Stimulated activated CD8-positive, alpha-beta memory T cell treated with anti-CD3 and anti-CD28 coated beads, Interleukin-15, amount 100 ng/mL, for 4 hours (primary cell): ENCODE measurements at regions not wholly inside any gene's neighbourhood (a gene's known extent, or its start where the extent isn't known, plus 50 kb on each side); places are given as distances from the start of the nearest gene placed in this dataset.

Experiments
- DNase-seq, 2 donors: peaks; one replicate each; pipeline ENCODE4 v3.0.0-alpha.2; 2020; ENCODE audit warnings: low read depth in 2 of 2

- DNase-seq, result no peak
Observed at GRCh38 chr21:38699048-38699447, 106.7 kb upstream of the ETS2 start.

GRCh38 chr21:38702196-38702595 lies 103.5 kb upstream of the ETS2 start:
- DNase-seq, result no peak

- DNase-seq, result no peak
Observed at GRCh38 chr21:38709876-38710275, 95.9 kb upstream of the ETS2 start.

GRCh38 chr21:38712071-38712470 lies 93.7 kb upstream of the ETS2 start:
- DNase-seq, result no peak

- DNase-seq, result no peak
Observed at GRCh38 chr21:38712664-38713063, 93.1 kb upstream of the ETS2 start.

GRCh38 chr21:38714039-38714817 lies 91.5 kb upstream of the ETS2 start:
- no peak for DNase-seq

GRCh38 chr21:38714999-38715398 lies 90.7 kb upstream of the ETS2 start:
- no peak for DNase-seq

GRCh38 chr21:38716088-38716487 lies 89.6 kb upstream of the ETS2 start:
- no peak for DNase-seq

- no peak for DNase-seq
Observed at GRCh38 chr21:38716942-38717341, 88.8 kb upstream of the ETS2 start.

- DNase-seq, result no peak
Observed at GRCh38 chr21:38718481-38718880, 87.2 kb upstream of the ETS2 start.

GRCh38 chr21:38720074-38720473 lies 85.7 kb upstream of the ETS2 start:
- no peak for DNase-seq

- DNase-seq, result no peak
Observed at GRCh38 chr21:38721055-38721454, 84.7 kb upstream of the ETS2 start.

GRCh38 chr21:38721958-38722357 lies 83.8 kb upstream of the ETS2 start:
- no peak for DNase-seq

GRCh38 chr21:38725196-38726157 lies 80.3 kb upstream of the ETS2 start:
- no peak for DNase-seq

GRCh38 chr21:38726482-38726881 lies 79.2 kb upstream of the ETS2 start:
- DNase-seq, result no peak

- no peak for DNase-seq
Observed at GRCh38 chr21:38729291-38729690, 76.4 kb upstream of the ETS2 start.

GRCh38 chr21:38729754-38730379 lies 75.9 kb upstream of the ETS2 start:
- DNase-seq, result no peak

GRCh38 chr21:38733972-38734546 lies 71.7 kb upstream of the ETS2 start:
- DNase-seq, result peak; percentile 26 to 39

GRCh38 chr21:38734646-38735365 lies 70.9 kb upstream of the ETS2 start:
- no peak for DNase-seq

- no peak for DNase-seq
Observed at GRCh38 chr21:38735626-38736206, 70.0 kb upstream of the ETS2 start.

GRCh38 chr21:38740090-38740489 lies 65.6 kb upstream of the ETS2 start:
- DNase-seq, result no peak
